HG03095 (cell line): ENCODE measurements at regions not wholly inside any gene's neighbourhood (a gene's known extent, or its start where the extent isn't known, plus 50 kb on each side); places are given as distances from the start of the nearest gene placed in this dataset.

ENCODE experiments used
- ATAC-seq: cut with Tn5 transposase; IDR thresholded peaks from one replicate; pipeline ENCODE4 v1.9.1; 2021; ENCODE audit warnings: moderate library complexity; ENCODE audit not compliant: unreplicated experiment

DNA sequence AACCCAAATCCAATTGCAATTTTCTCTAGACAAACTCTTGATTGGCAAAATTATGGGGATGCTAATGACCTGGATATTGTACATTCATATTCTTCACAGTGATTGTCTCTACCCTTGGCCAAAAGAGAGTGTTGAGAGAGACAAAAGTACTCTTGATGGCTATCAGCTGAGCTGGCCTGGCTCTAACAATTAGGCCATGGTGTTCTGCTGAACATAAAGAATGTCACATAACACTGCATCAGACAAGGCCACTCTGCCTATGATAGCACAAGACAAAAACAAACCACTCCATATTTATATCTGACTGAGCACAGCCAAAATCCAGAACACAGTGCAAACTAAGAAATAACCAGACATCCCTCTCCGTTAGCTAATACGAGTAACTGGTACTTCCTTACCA lies 101.7 kb downstream of the ADAMTS1 start:
- ATAC-seq = no peak

DNA sequence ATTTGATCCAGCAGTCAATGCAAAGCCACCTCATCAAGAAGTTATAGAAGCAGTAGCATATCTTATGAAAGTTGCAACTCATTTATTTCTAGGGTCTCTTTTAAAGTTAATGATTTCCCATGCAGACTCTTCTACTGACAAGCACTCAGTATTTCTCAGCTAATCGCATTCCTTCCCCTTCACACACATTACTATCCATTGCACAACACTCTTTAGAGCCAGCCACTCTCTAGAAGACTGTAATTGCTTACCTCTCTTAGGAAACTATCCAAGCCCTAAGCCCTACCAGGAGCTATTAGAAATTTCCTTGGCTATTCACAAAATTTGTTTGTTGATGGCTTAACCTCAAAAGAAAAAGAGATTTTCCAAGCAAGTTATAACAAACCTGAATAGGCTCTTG lies 106.0 kb downstream of the ADAMTS1 start:
- no peak for ATAC-seq

DNA sequence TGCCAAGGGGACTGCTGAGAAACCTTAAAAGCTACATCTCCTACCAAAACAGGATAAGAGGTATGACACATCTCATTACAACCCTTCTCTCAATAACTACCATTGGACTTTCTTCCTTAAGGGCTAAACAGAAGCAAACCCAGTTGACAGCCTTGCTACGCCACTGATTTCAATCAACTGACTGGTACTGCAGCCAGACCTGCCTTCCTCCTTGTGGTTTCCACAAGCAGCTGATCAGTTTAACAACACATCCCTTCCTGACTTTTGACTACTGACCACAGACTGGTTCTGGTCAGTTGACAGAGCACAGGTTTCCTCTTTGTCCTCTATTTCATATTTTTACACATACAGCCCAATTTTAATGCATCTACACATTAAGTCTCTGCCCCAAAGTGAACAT lies 108.8 kb downstream of the ADAMTS1 start:
- no peak for ATAC-seq

DNA sequence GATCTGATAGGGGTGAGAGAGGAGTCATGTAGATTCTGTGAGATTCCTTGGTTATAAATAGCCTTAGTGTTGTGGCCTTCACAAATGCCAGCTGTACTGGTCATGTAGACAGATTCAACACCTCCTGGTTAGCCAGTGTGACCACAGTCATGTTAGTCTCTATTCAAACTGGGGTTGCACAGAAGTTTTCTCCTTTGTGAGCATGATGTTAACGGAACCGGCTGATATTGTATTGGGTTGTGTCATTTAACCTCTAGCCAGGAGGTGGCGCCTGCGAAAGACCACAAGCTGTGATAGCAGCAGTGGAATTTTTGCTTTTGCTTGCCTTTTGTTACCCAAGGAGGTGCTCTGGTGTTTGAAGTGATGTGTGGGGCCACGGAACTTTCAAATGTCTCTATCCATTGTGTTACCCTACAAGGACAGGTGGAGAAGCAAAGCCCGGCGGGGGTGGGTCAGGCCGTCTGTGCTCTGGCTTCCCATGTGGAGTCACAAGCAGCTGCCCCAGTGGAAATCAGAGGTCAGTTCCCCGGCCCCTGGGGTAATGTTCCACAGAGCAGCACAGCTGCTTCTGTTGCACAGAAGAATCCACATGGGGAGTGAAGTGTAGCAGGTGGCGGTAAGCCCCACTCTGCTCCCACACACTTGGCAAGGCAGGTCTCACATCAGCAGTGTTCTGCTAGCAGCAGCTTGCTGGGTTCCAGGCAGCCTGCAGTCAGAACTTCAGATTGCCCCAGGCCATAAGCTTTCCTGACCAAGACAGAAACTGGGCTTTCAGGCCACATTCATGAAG lies 112.6 kb downstream of the ADAMTS1 start:
- ATAC-seq = no peak

DNA sequence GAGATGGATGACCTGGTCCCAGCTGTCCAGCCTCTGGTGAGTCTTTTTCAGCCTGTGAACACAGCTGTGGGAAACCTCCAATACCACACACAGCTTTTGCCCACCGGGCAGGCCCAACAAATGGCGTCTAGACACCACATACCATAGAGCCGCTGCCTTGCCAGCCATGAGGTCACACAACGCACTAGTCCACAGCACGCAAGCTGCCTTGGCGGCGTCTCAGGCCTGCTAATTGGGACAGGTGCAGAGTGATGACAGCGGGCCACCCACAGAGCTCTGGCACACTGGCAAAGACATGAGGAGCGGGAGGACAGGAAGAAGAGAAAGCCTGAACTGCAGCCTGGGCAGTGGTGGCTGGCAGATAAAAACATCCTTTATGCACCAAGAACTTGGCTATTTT lies 125.5 kb downstream of the ADAMTS1 start:
- ATAC-seq = no peak

DNA sequence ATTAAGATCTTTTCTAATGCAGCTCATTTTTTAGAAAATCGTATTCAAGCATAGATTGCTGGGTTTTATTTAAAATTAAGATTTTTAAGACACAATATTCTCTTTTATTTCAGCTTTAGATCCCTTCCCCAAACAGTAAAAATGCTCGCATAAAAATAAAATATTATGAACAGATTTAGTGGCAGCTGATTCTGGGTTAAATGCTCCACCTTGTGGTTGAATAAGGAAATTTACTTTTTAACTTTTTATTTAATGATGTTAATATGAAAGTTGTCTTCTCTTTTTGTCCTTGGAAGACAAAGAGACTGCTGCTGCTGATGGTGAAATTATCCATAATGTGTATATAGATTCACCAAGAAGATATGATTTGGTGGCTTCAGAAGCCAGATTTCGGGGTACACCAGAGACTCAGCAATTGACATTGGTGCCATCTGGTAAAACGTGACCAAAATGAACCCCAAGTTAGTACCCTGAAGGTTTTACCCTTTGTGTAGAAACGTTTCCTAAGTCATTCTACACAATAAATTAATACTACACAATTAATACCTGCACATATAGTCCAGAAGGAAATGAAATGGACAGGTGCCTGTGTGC lies 128.0 kb downstream of the ADAMTS1 start:
- ATAC-seq = no peak

DNA sequence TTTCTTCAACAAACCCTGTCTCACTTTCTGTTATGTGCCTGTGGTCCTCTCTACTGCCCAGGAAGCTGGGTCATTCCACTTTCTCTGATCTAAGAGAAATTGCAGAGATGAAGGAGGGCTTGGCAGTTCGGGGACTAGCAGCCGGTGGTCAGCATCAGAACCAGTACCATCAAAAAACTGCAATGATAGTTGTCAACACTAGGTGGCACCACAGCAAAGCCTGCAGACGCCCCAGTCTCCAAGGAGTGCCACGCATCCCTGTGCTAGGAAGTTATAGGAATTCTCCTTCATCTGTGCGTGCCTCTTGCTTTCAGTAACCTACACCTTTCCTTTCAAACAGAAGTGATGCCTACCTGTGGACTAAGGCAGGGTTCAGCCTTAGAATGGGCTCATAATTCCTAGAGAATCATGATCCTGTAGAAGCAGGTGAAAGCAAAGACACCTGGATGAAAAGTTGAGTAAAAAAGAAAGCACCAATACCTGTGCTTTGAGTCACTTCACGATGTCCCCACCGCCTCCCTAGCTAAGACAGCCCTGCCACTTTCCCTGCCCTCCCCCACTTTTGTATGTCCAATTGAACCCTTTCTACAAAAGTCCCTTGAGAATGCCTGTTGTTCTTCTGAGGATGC lies 129.2 kb downstream of the ADAMTS1 start:
- ATAC-seq = peak; percentile 66

DNA sequence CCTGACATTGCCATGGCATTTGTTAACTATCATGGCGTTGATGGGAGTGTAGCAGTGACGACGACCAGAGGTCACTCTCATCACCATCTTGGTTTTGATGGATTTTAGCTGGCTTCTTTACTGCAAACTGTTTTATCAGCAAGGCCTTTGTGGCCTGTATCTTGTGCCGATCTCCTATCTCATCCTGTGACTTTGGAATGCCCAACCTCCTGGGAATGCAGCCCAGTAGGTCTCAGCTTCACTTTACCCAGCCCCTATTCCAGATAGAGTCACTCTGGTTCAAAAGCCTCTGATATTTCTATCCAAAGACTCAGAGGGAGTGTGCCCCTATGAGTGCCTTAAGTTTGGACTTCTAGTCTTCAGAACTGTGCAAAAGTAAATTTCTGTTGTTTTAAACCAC lies 130.1 kb downstream of the ADAMTS1 start:
- no peak for ATAC-seq

DNA sequence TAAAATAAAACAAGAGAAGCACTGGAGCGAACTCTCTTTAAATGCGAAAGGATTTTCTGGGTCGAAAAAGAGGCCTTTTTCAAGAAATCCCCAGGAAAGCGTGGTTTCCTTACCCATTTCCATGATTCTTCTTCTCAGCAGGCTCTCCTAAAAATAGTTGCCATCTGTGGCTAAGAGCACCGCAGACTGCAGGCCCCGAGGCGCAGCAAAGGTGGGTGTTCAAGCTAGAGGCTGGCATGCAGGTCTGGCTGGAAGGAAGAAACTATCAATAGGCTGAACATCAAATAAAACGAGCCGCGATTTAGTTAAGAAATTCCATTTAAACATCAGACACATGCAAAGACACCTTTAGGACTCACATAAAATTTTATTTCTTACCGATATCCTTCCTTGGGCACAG lies 135.1 kb downstream of the ADAMTS1 start:
- ATAC-seq = no peak

DNA sequence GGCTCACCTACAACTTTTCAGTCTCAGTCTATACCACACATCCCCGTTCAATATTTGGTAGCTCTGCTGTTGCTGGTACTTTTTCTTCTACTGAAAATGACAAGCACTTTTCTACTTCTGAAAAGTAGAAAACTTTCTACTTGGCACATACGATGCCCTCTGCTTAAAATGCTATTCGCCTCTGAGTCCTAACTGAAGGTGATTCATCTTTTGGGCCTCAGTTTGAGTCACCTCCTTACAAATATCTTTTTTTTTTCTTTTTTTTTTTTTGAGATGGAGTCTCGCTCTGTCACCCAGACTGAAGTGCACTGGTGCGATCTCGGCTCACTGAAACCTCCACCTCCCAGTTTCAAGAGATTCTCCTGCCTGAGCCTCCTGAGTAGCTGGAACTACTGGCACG lies 136.0 kb upstream of the CYYR1 start:
- ATAC-seq = no peak

DNA sequence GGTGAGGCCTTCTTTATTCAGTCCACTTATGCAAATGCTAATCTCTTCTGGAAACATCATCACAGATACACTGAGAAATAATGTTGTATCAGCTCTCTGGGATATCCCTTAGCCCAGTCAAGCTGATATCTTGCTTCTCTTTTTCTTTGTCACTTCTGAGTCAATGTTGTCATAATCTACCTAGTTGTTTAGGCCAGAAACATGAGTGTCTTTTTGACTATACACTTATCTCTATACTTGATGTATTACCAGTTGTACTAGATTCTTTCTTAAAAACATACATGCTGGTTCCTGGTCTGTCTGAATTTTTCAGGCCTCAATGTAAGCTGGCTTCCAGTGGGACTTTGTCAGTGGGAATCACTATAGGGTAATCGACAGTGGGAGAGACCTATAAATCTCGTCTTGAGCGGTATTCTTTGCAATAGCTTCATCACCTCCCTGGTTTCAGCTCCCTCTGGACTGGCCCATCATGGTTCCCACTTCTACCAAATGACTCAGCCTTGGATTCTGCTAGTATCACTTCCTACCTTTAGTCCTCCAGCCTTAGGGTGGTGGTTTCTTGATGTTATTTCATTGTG lies 135.2 kb upstream of the CYYR1 start:
- no peak for ATAC-seq

DNA sequence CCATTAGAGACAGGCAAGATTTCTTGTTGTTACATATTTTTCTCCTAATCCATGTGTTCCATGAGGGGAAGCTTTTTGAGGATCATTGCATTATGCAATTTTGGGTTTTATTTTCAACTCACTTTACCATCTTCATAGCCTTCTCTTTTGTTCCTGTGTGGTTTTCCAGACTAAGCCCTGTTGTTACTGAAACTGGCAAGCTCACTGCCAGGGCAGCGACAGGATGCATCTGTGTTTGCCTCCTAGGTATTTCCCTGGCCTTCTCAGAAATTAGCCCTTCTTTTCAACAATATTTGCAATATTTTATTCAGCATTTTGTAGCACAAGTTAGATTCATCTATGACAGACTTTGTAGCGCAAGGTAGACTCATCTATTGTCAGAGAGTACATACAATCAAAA lies 134.2 kb upstream of the CYYR1 start:
- no peak for ATAC-seq

DNA sequence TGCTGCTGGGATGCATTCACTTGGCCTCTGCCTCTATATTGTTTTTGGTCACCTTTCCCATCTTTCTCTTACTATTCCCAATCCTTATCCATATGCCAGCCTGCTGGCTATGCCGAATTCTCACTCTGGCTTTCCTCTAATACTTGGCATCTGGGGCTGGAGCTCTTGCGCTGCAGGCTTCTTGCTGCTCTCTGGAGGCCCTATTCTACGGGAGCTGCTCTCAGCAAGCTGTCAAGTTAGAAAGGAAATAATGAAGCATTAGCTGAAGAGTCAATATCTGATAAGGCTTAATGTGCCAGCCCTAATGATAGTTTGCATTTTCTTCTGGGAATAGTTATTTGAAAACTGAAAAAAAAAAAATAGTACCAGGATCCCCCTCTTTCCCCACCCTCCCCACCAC lies 125.3 kb upstream of the CYYR1 start:
- no peak for ATAC-seq

DNA sequence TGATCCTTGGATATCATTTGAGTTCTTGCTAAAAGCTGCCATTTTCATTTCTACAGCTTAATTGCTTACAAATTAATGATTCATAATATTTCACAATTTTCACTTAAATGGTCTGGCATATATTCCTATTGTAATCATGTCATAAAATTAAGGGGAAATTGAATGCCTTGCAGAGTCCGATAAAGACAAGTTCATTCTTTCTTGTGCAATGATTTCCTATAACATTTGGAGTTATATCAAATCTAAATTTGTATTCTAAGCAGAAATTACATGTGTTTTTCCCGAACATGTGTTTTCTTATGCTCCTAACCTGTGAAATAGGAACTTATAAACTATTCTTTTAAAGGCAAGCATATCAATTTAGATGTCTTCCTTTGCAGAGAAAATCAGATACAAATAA lies 118.3 kb upstream of the CYYR1 start:
- ATAC-seq = no peak

DNA sequence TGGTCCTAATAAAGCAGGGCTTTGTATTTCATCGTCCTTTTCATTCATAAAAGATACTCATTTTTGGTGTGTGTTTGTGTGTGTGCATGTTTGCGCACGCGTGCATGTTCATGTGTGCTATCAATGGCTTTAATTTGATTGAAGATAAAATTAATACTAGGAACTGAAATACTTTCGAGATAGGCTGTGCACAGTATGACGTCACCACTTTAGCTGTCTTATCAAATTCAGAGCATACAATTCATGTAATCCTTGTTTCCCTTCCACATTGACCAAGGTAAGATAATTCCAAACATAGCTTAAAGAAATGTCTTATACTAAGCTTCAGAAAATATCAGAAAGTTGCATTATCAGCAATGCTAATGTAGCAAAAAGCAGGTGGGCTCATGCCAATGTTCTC lies 113.6 kb upstream of the CYYR1 start:
- ATAC-seq = no peak

DNA sequence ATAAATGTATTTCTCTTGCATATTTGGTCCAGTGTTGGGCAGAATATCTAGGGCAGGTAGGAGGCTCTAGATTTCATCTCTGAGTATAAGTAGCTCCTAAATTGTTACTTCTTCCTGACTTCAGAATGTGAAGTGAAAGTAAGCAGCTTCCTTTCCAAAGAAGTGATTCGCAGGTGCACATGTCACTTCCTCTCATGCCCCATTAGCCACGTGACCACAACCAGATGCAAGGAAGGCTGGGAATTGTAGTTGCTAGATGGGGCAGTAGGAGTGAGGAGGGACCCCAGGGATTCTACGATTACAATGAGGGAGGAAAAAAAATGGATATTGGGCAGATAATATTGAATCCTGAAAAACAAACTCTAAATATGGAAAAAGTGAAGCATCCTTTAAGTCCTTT lies 113.2 kb upstream of the CYYR1 start:
- peak; percentile 91 for ATAC-seq

DNA sequence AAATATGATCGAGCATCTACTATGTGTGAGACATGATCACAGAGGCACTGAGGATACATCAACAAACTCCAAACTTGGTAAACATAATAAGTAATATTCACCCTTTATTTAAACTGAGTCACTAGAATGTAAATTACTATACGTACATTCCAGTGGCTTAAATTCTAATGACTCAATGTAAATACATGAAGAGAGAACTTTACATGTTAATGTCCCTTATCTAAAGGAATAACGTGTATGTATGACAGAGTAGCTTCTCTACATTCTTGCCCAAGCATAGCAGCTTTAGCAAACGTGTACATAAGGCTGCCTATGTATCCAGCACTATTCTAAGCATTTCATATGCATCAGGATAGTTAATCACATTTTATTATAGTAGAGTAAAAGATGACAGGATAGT lies 111.8 kb upstream of the CYYR1 start:
- ATAC-seq = no peak

DNA sequence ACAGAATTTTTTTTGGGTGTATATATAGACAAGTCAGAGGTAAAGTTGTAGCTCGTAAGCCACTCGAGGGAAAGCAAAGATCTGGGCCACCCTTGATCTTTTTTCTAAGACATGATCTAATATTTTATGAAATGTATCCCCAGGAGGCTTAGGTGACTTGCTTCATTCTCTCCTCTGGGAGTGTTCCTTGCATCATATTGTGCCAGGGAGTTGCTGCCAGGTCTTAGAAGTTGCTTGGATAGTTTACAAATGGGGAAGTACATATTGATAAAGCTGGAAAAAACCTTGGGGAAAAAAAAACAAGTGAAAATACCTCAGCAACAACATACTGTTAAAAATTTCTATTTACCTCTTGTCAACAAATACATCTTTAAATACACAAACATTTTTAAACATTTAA lies 110.9 kb upstream of the CYYR1 start:
- no peak for ATAC-seq

DNA sequence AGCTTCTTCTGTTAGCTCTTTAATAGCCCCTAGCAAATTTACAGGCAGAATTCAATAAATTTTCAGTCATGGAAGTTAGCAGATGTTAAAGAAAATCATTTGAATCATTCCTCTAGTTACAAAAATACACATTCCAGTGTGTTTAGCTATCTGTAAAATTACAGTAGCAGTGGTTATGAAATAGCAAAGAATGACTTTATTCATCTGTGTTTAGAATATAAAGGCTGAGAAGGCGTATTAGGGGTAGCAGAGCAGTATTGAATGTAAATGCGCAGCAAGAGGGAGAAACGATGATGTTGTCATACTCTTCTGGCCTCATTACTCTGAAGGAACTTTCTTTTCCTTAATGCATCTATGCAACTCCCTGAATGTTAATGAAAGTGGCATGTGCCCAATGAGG lies 106.2 kb upstream of the CYYR1 start:
- ATAC-seq = no peak

DNA sequence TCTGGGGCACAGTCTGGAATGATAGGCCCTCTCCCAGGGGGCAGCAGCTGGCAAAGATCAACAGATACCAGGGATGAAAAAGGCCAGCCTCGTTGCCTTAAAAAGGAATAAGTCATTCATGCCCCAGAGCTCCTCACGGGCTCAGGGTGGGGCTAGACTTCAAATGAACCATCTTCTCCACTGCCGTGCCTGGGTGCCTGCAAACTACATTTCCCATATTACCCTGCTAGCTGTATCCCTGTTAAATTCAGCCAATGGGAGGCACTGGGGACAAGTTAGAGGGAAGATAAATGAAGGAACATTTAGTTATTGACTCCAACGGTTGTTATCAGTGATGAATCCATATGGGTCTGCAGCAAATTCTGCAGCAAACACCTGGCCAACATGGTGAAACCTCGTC lies 101.2 kb upstream of the CYYR1 start:
- ATAC-seq = no peak

DNA sequence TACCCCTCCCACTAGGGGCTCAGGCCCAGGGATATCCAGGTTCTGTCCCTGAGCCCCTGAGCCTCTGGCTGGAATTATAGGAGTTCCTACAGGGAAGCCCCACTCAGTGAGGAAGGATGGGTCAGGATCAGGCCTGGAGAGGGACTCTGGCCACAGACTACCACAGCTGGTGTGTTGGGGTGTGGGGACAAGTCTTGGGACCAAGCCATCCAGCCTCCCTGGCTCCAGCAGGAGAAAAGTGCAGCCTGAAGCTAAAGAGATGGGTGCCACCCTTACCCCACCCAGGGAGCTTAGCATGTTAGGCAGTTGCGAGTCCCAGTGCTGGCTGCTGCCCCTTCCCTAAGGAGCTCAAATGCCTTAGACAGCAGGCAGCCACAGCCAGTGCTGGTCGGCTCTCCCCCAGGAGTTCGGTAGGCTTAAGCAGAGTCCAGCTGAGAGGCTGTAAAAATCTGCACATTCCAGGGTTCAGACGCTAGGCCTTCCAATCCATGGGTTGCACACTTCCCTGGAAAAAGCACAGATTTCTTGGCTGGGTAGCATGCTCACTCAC lies 96.2 kb upstream of the CYYR1 start:
- ATAC-seq = no peak

DNA sequence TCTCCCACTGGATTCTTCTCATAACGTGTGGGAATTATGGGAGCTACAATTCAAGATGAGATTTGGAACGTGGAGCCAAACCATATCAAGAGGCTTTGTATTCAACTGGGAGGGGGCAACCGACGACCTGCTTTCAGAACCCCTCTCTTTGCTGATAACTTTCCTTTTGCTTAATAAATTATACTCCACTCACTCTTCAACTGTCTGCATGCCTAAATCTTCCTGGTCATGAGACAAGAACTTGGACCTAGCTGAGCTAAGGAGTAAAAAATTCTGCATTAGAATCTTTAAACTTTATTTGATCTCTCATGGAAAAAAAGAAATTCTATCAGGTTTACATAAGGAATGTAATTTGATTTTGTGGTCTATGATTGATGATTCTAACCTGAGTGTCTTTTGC lies 86.7 kb upstream of the CYYR1 start:
- no peak for ATAC-seq
